Activated T-helper 1 cell treated with anti-CD3 and anti-CD28 coated beads, Interleukin-2, amount 50 U/mL, for 16 hours (primary cell): ENCODE measurements at regions not wholly inside any gene's neighbourhood (a gene's known extent, or its start where the extent isn't known, plus 50 kb on each side); places are given as distances from the start of the nearest gene placed in this dataset.

Experiments used
- DNase-seq, 2 donors: peaks; one replicate each; pipeline ENCODE4 v3.0.0-alpha.2; 2020; ENCODE audit warnings: low read depth in 1 of 2, low spot score in 1 of 2

DNA sequence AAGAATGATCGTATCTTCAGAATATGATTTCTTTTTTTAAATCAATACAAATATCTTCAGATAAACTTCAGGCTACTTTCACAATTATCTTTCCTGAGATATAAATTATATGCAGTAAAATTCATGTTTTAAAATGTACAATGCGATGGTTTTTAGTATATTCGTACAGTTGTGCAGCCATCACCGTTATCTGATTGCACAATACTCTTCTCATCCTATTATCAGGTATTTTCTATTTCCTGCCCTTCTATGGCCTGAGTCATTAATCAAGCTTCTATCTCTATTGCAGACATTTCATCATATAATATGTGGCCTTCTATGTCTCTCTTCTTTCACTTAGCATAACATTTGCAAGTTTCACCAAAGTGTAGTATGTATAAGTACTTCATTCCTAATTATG is 1360.2 kb upstream of the SLC10A2 start:
- DNase-seq = no peak

DNA sequence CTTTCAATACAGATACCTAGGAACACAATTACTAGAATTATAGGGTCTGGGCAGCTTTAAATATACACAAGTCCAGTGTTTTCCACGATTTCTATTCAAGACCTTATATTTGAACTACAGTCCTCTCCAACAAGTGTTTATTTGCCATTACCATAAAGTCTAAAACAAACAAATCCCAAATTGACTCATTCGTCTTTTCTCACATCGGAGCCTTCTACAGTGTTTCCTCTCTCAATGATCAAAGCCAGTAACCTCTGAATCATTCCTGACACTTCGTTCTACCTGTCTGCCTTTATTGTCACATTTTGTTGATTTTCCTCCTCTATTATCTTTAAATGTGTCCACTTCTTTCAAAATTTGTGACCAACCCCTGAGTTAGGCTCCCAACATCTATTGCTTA is 1356.5 kb upstream of the SLC10A2 start:
- no peak for DNase-seq

GRCh38 chr13:104416973-104417372 is 1350.8 kb upstream of the SLC10A2 start:
- no peak for DNase-seq

- DNase-seq = no peak
Observed at GRCh38 chr13:104414771-104415170, 1348.6 kb upstream of the SLC10A2 start.

GRCh38 chr13:104414181-104414580 is 1348.0 kb upstream of the SLC10A2 start:
- no peak for DNase-seq

DNA sequence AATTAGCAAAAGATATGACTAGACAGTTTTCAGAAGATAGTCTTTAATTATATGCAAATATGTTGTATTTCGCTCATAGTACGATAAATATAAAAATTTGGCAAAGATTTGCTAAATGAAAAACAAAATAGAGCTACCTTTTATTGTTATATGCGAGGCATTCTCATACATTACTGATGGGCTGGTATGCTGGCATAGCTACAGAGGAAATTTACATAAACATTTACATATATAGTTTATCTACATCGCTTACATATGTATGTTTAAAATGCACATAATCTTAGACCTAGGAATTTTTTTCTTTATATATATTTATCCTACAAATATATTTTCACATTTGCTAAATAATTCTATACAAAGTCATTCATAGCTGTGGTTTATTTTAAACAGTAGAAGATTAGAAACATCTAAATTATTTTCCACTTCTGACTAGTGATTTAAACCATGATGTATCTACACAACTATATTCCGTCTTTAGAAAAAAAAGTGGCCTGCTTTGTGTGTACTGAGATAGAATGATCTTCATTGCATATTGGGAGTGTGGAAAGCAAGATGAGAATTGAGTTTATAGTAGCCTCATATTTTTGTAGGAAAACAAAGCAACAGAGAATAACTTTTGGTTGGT is 1345.0 kb upstream of the SLC10A2 start:
- DNase-seq = no peak

GRCh38 chr13:104408733-104409132 is 1342.5 kb upstream of the SLC10A2 start:
- no peak for DNase-seq

- no peak for DNase-seq
Observed at GRCh38 chr13:104404325-104404724, 1338.1 kb upstream of the SLC10A2 start.

GRCh38 chr13:104389691-104390090 is 1323.5 kb upstream of the SLC10A2 start:
- DNase-seq = no peak

DNA sequence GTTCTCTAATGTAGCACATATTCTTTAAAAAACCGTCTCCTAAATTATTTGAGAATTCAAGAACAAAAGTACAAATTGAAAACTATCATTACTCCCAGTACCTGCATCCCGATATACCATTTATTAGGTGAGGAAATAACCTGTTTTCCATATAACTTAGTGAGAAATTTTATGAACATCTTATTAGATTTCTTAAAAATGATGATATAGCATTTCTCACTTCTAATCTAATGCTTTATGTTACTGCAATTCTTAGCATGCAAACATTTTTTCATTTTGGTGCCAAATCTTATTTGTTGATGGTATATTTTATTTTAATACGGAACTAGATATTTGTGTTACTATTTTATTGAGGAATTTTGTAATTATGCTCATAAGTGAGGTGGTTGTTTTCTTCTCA is 1321.3 kb upstream of the SLC10A2 start:
- DNase-seq = no peak

GRCh38 chr13:104385404-104385803 is 1319.2 kb upstream of the SLC10A2 start:
- DNase-seq = no peak

DNA sequence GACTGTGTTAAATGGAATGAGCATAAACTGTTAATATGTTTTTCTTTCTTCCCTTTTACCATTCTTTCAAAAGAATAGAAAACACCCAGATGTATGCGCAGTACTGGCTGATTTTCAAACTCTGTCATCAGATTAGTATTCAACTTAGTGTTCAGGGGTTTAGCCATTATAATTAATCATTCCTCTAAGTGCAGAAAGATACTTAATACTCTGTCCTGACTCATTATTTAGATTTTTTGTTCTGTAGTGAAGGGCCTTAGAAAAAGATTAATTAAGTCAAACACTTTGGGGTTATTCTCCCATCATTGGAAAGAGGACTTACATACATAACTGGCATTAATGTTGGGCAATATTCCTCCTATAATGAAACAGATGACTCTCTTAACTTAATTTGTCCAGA is 1316.7 kb upstream of the SLC10A2 start:
- no peak for DNase-seq

DNA sequence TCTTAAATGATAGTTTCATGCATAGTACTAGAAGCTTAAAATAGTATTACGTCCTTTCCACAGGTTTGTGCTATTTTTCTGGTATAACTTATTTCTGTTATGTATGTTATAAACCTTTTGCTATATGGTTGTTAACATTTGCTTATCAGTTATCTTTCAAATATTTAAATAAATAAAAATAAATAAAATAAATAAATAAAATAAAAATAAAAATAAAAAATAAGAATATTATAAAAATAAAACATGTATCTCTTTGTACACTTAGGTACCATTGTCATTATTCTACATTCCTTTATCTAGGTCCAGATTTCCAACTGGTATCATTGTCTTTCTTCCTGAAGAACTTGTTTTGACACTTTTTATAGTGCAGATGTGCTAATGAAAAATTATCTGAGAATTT is 1310.4 kb upstream of the SLC10A2 start:
- no peak for DNase-seq

GRCh38 chr13:104375614-104376013 is 1309.4 kb upstream of the SLC10A2 start:
- no peak for DNase-seq

DNA sequence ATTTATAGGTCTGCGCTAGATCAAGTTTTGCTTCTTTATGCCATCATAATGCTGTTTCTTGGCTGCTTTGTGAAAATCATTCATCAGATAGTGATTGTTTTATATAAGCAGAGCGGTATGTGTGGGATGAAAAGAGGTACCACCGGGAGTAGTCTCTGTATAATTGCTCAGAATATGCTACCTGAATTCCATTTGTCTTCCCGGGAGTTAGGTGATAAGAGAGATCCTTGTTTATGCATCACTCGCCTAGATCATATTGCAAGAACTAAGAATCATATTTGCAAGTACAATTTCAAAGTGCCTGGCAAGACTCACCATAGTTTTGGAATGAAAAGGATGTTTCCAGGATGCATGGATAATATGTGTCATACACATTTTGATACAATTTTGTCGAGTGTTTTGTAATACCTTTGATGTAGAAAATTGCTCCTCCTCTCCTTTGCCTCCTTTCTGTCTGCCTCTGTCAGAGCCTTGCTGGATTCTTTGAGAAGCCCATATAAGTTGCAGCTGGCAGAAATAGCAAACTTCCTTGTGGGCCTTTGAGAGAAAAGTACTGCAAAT is 1306.0 kb upstream of the SLC10A2 start:
- no peak for DNase-seq

DNA sequence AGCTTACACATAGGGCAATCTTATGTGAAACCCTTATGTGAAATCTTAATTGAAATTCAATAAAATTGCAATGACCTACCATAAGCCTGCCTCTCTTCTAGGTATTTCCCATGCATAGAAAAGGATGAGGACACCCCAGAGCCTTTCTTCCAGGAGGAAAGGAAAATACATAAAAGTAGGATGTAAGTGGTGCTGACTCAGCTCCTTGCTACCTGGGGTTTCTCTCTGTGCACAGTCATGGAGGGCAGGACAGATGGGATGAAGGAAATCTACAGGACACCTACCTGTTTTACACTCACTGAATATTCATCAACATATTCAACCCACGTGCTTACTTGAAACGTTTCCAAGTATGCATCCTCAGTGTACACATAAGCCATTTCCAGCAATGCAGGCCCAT is 1299.2 kb upstream of the SLC10A2 start:
- no peak for DNase-seq

GRCh38 chr13:104357672-104358354 is 1291.6 kb upstream of the SLC10A2 start:
- no peak for DNase-seq

DNA sequence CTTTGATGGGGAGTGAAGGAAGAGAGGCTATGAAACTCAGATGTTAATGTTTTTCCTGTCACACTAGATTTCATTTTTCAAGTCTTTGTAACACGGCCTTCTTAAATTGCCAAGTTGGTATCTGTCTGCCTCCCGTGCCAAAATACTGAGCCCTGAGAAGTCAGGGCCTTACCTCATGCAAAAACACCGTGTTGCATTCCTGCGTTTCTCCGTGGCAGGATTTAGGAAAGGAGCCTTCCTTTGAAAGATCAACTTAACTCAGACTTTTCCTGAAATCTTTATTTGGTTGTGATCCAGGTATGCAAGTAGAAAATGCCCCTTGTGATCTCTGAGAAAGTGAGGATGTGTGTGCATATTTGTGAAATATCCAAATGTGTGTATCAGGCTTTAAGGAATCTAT is 1291.0 kb upstream of the SLC10A2 start:
- DNase-seq = no peak

GRCh38 chr13:104355041-104355670 is 1288.9 kb upstream of the SLC10A2 start:
- no peak for DNase-seq

- DNase-seq = no peak
Observed at GRCh38 chr13:104327211-104327610, 1261.0 kb upstream of the SLC10A2 start.

DNA sequence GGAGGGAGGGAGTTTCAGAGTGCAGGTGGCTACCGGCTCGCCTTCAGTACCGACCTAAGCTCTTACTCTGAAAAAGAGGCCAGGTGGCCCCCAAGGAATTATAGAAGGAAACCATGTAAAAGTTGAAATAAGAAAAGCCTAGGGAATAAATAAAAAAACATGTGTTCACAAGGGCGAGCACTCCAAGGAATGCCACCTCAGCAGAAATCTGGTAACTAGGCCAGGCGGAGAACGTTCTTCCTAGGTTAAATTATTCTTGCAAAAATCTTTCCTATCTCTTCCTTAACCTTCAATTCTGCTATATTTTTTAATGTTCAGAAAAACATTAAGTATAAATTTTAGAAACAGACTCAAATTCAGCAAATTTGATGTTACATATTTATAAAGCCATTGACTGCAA is 1260.3 kb upstream of the SLC10A2 start:
- DNase-seq = no peak

- DNase-seq = no peak
Observed at GRCh38 chr13:104321756-104322155, 1255.5 kb upstream of the SLC10A2 start.
